HG02970 (cell line): ENCODE measurements at regions not wholly inside any gene's neighbourhood (a gene's known extent, or its start where the extent isn't known, plus 50 kb on each side); places are given as distances from the start of the nearest gene placed in this dataset.
"Not testable (repeated sequence)": the region's sequence is repeated elsewhere in the genome, so short reads cannot be mapped to it uniquely, and the experiment has no call there.

Experiments used
- ATAC-seq: cut with Tn5 transposase; IDR thresholded peaks from one replicate; pipeline ENCODE4 v1.9.1; 2021; ENCODE audit warnings: mild to moderate bottlenecking, moderate library complexity, moderate number of reproducible peaks; ENCODE audit not compliant: unreplicated experiment, low FRiP score

- ATAC-seq: not testable (repeated sequence)
Measured at GRCh38 chr16:88184566-88185355, 198.0 kb upstream of the ZNF469 start.

- ATAC-seq: not testable (repeated sequence)
Measured at GRCh38 chr16:88185406-88185805, 197.4 kb upstream of the ZNF469 start.

GRCh38 chr16:88185976-88186888 lies 196.5 kb upstream of the ZNF469 start:
- ATAC-seq: not testable (repeated sequence)

- ATAC-seq: not testable (repeated sequence)
Measured at GRCh38 chr16:88186889-88187870, 195.6 kb upstream of the ZNF469 start.

- not testable (repeated sequence) for ATAC-seq
Measured at GRCh38 chr16:88188171-88188895, 194.4 kb upstream of the ZNF469 start.

- not testable (repeated sequence) for ATAC-seq
Measured at GRCh38 chr16:88190592-88191095, 192.1 kb upstream of the ZNF469 start.

- ATAC-seq: not testable (repeated sequence)
Measured at GRCh38 chr16:88191168-88191567, 191.6 kb upstream of the ZNF469 start.

GRCh38 chr16:88192601-88193000 lies 190.2 kb upstream of the ZNF469 start:
- ATAC-seq: no peak

GRCh38 chr16:88193706-88194396 lies 188.9 kb upstream of the ZNF469 start:
- not testable (repeated sequence) for ATAC-seq

- ATAC-seq: no peak
Measured at GRCh38 chr16:88194397-88195268, 188.1 kb upstream of the ZNF469 start.

- no peak for ATAC-seq
Measured at GRCh38 chr16:88195269-88195705, 187.5 kb upstream of the ZNF469 start.

- ATAC-seq: no peak
Measured at GRCh38 chr16:88195911-88196465, 186.8 kb upstream of the ZNF469 start.

GRCh38 chr16:88196471-88197400 lies 186.0 kb upstream of the ZNF469 start:
- no peak for ATAC-seq

- no peak for ATAC-seq
Measured at GRCh38 chr16:88197481-88198456, 185.0 kb upstream of the ZNF469 start.
